Lung (tissue), 11 donors: ENCODE measurements at regions not wholly inside any gene's neighbourhood (a gene's known extent, or its start where the extent isn't known, plus 50 kb on each side); places are given as distances from the start of the nearest gene placed in this dataset.

Source experiments
- ATAC-seq: fragments of 200-7000 bp; cut with Tn5 transposase; one replicate; pipeline ENCODE4 v1.9.1; 2020; ENCODE audit warnings: moderate number of reproducible peaks; ENCODE audit not compliant: insufficient read depth, low FRiP score
- DNase-seq, 3 donors: peaks; one replicate each; pipeline ENCODE4 v3.0.0-alpha.2; 2013 to 2017
- H3K27ac ChIP-seq, 2 donors: one replicate each; pipeline ENCODE4 v1.5.1; 2013; ENCODE audit warnings: mild to moderate bottlenecking in 2 of 2, moderate library complexity in 2 of 2, control low read depth in 1 of 2, inconsistent platforms in 1 of 2, low read depth in 1 of 2, low read length in 1 of 2
- H3K27me3 ChIP-seq, 3 donors: one replicate each; pipeline ENCODE4 v1.5.1; 2013; ENCODE audit warnings: low read length in 2 of 3; ENCODE audit not compliant: control insufficient read depth in 3 of 3, insufficient read depth in 3 of 3
- H3K36me3 ChIP-seq, 4 donors: one replicate each; pipeline ENCODE4 v1.5.1; 2013; ENCODE audit warnings: low read length in 4 of 4, mild to moderate bottlenecking in 1 of 4, moderate library complexity in 1 of 4; ENCODE audit not compliant: control insufficient read depth in 4 of 4, insufficient read depth in 4 of 4
- H3K4me1 ChIP-seq, 5 donors: one replicate each; pipeline ENCODE4 v1.5.1; 2013; ENCODE audit warnings: low read length in 5 of 5, mild to moderate bottlenecking in 2 of 5, moderate library complexity in 1 of 5; ENCODE audit not compliant: control insufficient read depth in 5 of 5, insufficient read depth in 5 of 5
- H3K4me3 ChIP-seq: one replicate; pipeline ENCODE4 v1.5.1; 2013; ENCODE audit warnings: mild to moderate bottlenecking, control low read depth, moderate library complexity
- H3K9ac ChIP-seq, 2 donors: one replicate each; pipeline ENCODE4 v1.5.1; 2013; ENCODE audit warnings: low read length in 2 of 2, control low read depth in 1 of 2; ENCODE audit not compliant: insufficient read depth in 1 of 2
- H3K9me3 ChIP-seq, 4 donors: one replicate each; pipeline ENCODE4 v1.5.1; 2013; ENCODE audit warnings: low read length in 3 of 4, mild to moderate bottlenecking in 1 of 4, moderate library complexity in 1 of 4; ENCODE audit not compliant: control insufficient read depth in 4 of 4, insufficient read depth in 3 of 4
- WGBS, 2 donors: extraction: QIAGEN DNeasy Blood & Tissue Kit; methylation state at CpG; one replicate each; pipeline ENCODE4 v1.1.7; 2013; 5-methylcytosine and 5-hydroxymethylcytosine counted together
- TF ChIP-seq, protein P1 (sequence below): IDR thresholded peaks from 2 replicates; pipeline ENCODE4 v1.5.1; 2012; ENCODE audit warnings: mild to moderate bottlenecking; ENCODE audit errors: control extremely low read depth, extremely low read depth
- donor health status: control.
- donor health status: control.
- donor health status: Bipolar disorder and iron deficiency.
- donor health status: healthy.
- donor health status: DM: yes; HTN: yes; CAD: no.

DNA sequence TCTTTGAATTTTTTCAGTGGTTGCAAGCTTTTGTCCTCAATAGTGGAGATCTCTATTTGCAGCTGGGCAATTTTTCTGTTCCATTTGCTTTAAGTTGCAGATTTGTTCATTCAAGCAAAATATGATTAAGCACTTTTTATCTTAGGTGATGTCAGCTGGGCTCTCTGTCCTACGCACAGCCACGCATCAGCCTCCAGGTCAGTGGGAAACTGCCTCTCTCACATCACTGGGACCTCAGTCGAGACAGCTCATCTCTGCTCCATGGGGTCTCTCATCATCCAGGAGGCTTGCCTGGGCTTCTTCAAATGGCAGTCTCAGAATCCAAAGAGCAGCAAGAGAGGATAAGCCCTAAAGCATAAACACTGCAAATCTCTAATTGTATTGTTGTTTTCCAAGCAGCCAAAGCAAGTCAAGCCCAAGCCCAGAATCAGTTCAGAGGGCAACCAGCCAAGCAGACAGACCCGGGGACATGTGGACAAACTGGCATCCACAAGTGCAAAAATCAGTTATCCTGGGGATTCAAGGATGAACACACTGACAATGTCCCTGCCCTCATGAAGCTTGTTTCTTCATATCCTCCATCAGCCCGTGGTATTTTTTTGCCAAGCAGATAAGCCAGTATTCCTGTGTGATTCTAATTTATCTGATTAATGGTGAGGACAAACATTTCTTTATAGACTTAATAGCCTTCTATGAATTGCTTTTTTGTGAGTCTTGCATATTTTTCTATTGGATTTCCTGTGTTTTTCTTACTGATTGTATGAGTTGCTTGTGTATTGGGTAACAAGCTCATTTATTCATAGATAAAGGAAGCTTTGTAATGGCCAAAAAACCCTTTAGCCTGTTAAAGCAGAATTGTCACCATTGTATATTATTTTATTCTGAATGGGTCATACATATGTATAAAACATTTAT, 262.5 kb downstream of the GXYLT1 start:
- DNase-seq = peak in 2 of 3 donors; percentile 2 to 10
- H3K36me3 ChIP-seq = no peaks in the 10 kb centered on the region
- H3K27me3 ChIP-seq = no peaks in the 10 kb centered on the region
- H3K27ac ChIP-seq = no peak overlapping the region
- WGBS, 2 donors = 77 to 84% methylated on average over 5 of the region's 5 CpGs
- no peak overlapping the region for H3K9ac ChIP-seq
- ATAC-seq = no peak
- no peaks in the 10 kb centered on the region for H3K9me3 ChIP-seq
- H3K4me3 ChIP-seq = no peak overlapping the region
- TF ChIP-seq, protein P1, sequence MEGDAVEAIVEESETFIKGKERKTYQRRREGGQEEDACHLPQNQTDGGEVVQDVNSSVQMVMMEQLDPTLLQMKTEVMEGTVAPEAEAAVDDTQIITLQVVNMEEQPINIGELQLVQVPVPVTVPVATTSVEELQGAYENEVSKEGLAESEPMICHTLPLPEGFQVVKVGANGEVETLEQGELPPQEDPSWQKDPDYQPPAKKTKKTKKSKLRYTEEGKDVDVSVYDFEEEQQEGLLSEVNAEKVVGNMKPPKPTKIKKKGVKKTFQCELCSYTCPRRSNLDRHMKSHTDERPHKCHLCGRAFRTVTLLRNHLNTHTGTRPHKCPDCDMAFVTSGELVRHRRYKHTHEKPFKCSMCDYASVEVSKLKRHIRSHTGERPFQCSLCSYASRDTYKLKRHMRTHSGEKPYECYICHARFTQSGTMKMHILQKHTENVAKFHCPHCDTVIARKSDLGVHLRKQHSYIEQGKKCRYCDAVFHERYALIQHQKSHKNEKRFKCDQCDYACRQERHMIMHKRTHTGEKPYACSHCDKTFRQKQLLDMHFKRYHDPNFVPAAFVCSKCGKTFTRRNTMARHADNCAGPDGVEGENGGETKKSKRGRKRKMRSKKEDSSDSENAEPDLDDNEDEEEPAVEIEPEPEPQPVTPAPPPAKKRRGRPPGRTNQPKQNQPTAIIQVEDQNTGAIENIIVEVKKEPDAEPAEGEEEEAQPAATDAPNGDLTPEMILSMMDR = no peak
- no peaks in the 10 kb centered on the region for H3K4me1 ChIP-seq

DNA sequence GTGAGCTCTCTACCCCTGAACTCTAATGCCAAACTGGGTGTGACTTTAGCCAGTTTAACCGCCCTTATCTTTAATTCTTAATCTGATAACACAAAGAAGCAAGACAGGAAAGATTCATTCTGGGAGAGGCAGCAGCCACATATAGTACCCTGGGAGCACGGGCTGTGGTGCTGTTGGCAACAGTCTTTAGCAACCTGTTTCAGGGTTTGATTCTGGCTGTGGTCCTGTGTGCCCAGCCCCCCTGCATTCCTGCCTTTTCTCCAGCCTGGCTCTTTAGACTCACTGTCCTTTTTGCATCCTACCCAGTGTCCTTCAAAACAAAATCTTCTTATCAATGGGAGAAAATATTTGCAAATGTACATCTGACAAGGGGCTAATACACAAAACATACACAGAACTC, 275.2 kb downstream of the GXYLT1 start:
- Histone ChIP-seq H3K9me3 (peaks cover 0 to 3% (median 0%) of the 10 kb centered on the region in 4 donors), H3K36me3 (no peaks in the 10 kb centered on the region), H3K4me3 (no peak overlapping the region), H3K9ac (no peak overlapping the region), H3K27me3 (no peaks in the 10 kb centered on the region), H3K27ac (no peak overlapping the region), H3K4me1 (no peaks in the 10 kb centered on the region)
- no peak for DNase-seq
- ATAC-seq = no peak
- TF ChIP-seq, protein P1 = no peak
- WGBS, 2 donors = 56 to 74% methylated on average over 2 of the region's 2 CpGs

DNA sequence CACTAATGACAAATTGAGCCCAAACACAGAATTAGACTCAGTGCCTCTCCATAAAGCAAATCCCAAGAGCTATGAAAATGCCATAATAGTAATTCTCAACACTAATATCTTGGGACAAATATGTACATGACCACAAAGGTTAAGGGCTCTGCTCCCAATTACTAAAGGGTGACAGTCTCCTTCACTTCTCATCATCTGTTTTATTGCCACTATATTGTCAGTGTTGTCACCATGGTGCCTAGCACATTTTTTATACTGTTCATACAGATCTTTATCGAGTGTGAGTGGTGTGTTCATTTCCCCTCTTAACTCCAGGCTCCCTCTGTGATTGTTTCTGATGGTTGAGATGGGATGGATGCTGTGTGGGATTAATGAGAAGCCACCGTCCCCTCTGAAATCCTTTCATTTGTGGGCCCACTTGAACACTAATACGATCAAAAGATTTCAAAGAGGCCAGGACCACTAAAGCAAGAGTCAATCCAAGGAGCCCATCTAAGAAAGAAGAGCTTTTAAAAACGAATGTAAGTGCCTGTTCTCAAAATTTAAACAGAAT, 277.7 kb downstream of the GXYLT1 start:
- Histone ChIP-seq H3K4me1 (no peaks in the 10 kb centered on the region), H3K36me3 (no peaks in the 10 kb centered on the region), H3K27ac (no peak overlapping the region), H3K9me3 (peaks cover 0 to 3% (median 0%) of the 10 kb centered on the region in 4 donors), H3K4me3 (no peak overlapping the region), H3K27me3 (no peaks in the 10 kb centered on the region), H3K9ac (no peak overlapping the region)
- 80 to 81% methylated on average over 4 of the region's 4 CpGs for WGBS, 2 donors
- TF ChIP-seq, protein P1 = no peak
- DNase-seq (no peak), ATAC-seq (no peak)
